Spleen (tissue), 11 donors: ENCODE measurements at regions not wholly inside any gene's neighbourhood (a gene's known extent, or its start where the extent isn't known, plus 50 kb on each side); places are given as distances from the start of the nearest gene placed in this dataset.

ENCODE experiments used
- DNase-seq: peaks from one replicate; pipeline ENCODE4 v3.0.0-alpha.2; 2020
- H3K27ac ChIP-seq, 8 donors: fragments of 200-600 bp; sonication (generic) in 7 of 8; 1 replicate in 4 of 8; 2 replicates in 4 of 8; pipeline versions ENCODE4 v1.5.0 to v1.8.0; 2016 to 2021; ENCODE audit warnings: inconsistent platforms in 4 of 8, mild to moderate bottlenecking in 4 of 8, moderate library complexity in 1 of 8
- H3K27me3 ChIP-seq, 7 donors: fragments of 200-600 bp; sonication (generic) in 6 of 7; replicated peaks in 1 of 7; 1 replicate in 4 of 7; 2 replicates in 3 of 7; pipeline versions ENCODE4 v1.5.0 to v1.8.0; 2016 to 2021; ENCODE audit warnings: inconsistent platforms in 3 of 7, mild to moderate bottlenecking in 1 of 7
- H3K36me3 ChIP-seq, 6 donors: fragments of 200-600 bp; sonication (generic) in 5 of 6; 1 replicate in 4 of 6; 2 replicates in 2 of 6; pipeline versions ENCODE4 v1.5.0 to v1.8.0; 2016 to 2021; ENCODE audit warnings: inconsistent platforms in 2 of 6
- H3K4me1 ChIP-seq, 6 donors: fragments of 200-600 bp; sonication (generic) in 5 of 6; 1 replicate in 3 of 6; 2 replicates in 3 of 6; pipeline versions ENCODE4 v1.5.0 to v1.8.0; 2016 to 2021; ENCODE audit warnings: inconsistent platforms in 3 of 6
- H3K4me3 ChIP-seq, 8 donors: fragments of 200-600 bp; sonication (generic) in 7 of 8; 1 replicate in 4 of 8; 2 replicates in 4 of 8; pipeline versions ENCODE4 v1.5.0 to v1.8.0; 2016 to 2021; ENCODE audit warnings: inconsistent platforms in 4 of 8, mild to moderate bottlenecking in 4 of 8, moderate library complexity in 2 of 8
- H3K9me3 ChIP-seq, 8 donors: fragments of 200-600 bp; sonication (generic) in 7 of 8; 1 replicate in 4 of 8; 2 replicates in 4 of 8; pipeline versions ENCODE4 v1.5.0 to v1.8.0; 2016 to 2021; ENCODE audit warnings: inconsistent platforms in 4 of 8
- POLR2A ChIP-seq, 3 donors: fragments of 450-650 bp; IDR thresholded peaks; one replicate each; pipeline ENCODE4 v1.5.1; 2017; ENCODE audit warnings: antibody characterized with exemption in 3 of 3, mild to moderate bottlenecking in 1 of 3
- POLR2AphosphoS5 ChIP-seq, 3 donors: sonication (generic); formaldehyde crosslinking; IDR thresholded peaks; one replicate each; pipeline ENCODE4 v1.5.1; 2017; ENCODE audit warnings: antibody characterized with exemption in 3 of 3
- WGBS, 5 donors: extraction: QIAGEN DNeasy Blood & Tissue Kit in 3 of 5; methylation state at CpG; one replicate each; pipeline versions ENCODE4 v1.1.5 to v1.1.7; 2013 to 2018; 5-methylcytosine and 5-hydroxymethylcytosine counted together
- intact Hi-C: fragments of 100-400 bp; cut with DNase I; formaldehyde crosslinking; loops from one replicate; pipeline ENCODE4 v1.15.0; 2023; ENCODE audit warnings: low total_unique reads
- TF ChIP-seq, protein P1 (sequence below), 11 experiments: fragments of 200-600 bp in 7 of 11; fragments of 450-650 bp in 4 of 11; sonication (generic) in 4 of 11; IDR thresholded peaks in 8 of 11; conservative IDR thresholded peaks in 3 of 11; 1 replicate in 7 of 11; 2 replicates in 4 of 11; pipeline versions ENCODE4 v1.4.0 to v1.8.0; 2016 to 2021; ENCODE audit warnings: antibody characterized with exemption in 11 of 11, inconsistent platforms in 4 of 11, mild to moderate bottlenecking in 1 of 11
- donor health status: healthy with polysubstance abuse.
- donor health status: DM: no; HTN: no; CAD: no; lungs with moderate emphysema.
- donor health status: DM: no; HTN: no; CAD: no.
- donor health status: Bipolar disorder and iron deficiency.
- donor health status: healthy.
- donor health status: DM: no; HTN: no; CAD: no.
- donor health status: DM: yes; HTN: yes; CAD: no.

DNA sequence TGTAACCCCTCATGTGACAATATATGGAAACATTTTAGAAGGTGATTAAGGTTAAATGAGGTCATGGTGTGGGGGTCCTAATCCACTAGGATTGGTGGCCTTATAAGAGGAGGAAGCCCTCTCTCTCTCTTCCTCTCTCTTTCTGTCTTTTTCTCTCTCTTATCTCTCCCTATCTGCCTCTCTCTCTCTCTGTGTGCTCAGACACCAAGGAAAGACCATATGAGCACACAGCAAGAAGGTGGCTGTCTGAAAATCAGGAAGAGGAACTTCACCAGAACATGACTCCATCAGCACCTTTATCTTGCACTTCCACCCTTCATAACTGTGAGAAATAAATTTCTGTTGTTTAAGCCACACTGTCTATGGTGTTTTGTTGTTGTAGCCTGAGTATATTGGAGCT is 1472.2 kb downstream of the PCDH7 start:
- intact Hi-C loops, result no loop called here
- Histone ChIP-seq H3K9me3 (peaks cover 0 to 15% (median 12%) of the 10 kb centered on the region in 8 donors), H3K4me3 (no peak overlapping the region), H3K27me3 (no peaks in the 10 kb centered on the region), H3K36me3 (no peaks in the 10 kb centered on the region), H3K4me1 (no peaks in the 10 kb centered on the region), H3K27ac (no peak overlapping the region)
- TF ChIP-seq POLR2AphosphoS5 (IDR thresholded peaks at IDR 0.05) (no peak), POLR2A (IDR thresholded peaks at IDR 0.05) (no peak)
- TF ChIP-seq, protein P1, sequence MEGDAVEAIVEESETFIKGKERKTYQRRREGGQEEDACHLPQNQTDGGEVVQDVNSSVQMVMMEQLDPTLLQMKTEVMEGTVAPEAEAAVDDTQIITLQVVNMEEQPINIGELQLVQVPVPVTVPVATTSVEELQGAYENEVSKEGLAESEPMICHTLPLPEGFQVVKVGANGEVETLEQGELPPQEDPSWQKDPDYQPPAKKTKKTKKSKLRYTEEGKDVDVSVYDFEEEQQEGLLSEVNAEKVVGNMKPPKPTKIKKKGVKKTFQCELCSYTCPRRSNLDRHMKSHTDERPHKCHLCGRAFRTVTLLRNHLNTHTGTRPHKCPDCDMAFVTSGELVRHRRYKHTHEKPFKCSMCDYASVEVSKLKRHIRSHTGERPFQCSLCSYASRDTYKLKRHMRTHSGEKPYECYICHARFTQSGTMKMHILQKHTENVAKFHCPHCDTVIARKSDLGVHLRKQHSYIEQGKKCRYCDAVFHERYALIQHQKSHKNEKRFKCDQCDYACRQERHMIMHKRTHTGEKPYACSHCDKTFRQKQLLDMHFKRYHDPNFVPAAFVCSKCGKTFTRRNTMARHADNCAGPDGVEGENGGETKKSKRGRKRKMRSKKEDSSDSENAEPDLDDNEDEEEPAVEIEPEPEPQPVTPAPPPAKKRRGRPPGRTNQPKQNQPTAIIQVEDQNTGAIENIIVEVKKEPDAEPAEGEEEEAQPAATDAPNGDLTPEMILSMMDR (IDR thresholded peaks at IDR 0.05 in 8 of 11, conservative IDR thresholded peaks at IDR 0.05 in 3 of 11), result no peak
- no peak for DNase-seq

DNA sequence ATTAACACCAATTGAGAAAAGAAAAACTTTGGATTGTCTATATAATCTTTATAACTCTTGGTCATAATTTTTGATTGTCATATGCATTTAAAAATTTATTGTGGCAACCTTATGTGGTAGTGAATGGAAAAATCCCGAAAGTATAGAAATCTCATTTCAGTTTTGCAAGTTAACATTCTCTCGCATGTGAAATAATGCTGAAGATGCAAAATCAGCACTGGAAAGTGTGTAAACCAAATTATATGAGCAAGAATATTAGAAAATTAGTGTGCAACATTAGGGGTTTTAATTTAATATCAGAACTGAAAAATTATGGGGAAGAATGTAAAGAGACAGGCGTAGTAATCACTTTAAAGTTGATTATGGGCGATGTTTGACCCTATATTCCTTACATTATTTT is 1472.8 kb downstream of the PCDH7 start:
- TF ChIP-seq POLR2A (IDR thresholded peaks at IDR 0.05), result no peak
- TF ChIP-seq, protein P1 (IDR thresholded peaks at IDR 0.05 in 8 of 11, conservative IDR thresholded peaks at IDR 0.05 in 3 of 11), result no peak
- TF ChIP-seq POLR2AphosphoS5 (IDR thresholded peaks at IDR 0.05), result no peak
- intact Hi-C loops, result no loop called here
- WGBS, 5 donors, result 83 to 91% (median 84%) methylated on average over 4 of the region's 4 CpGs
- no peak overlapping the region for H3K4me3 ChIP-seq
- H3K36me3 ChIP-seq, result no peaks in the 10 kb centered on the region
- H3K27me3 ChIP-seq, result no peaks in the 10 kb centered on the region
- no peaks in the 10 kb centered on the region for H3K4me1 ChIP-seq
- H3K27ac ChIP-seq, result no peak overlapping the region
- peaks cover 0 to 15% (median 12%) of the 10 kb centered on the region in 8 donors for H3K9me3 ChIP-seq
- no peak for DNase-seq

DNA sequence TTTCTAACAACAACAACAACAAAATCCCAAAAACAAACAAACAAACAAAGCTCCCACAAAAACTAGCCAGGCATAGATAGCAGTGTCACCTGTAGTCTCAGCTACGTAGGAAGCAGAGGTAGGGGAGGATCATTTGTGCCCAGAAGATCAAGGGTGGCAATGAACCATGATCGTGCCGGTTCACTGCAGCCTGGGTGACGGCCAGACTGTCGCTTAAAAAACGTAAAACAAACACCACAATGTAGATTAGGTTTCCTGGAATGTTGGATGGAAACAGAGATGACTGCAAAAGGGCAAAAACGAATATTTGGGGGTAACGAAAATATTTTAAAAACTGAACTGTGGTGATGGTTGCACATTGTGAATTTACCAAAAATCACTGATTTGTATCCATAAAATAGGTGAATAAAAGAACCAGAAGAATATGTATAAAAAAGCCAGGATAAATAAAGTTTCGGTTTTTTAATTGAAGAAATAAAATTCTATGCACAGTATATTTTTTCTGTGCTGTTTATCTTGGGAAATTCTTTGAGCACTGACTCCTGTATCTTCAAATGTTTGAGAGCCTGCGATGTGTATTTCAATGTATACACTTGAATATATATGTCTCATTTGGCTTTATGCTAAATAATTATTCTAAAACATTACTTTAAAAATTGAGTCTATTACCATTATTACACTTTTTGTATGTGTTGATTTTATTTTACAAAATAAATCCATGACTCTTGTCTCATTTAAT is 1477.0 kb downstream of the PCDH7 start:
- H3K4me1 ChIP-seq, result no peaks in the 10 kb centered on the region
- TF ChIP-seq POLR2AphosphoS5 (IDR thresholded peaks at IDR 0.05), result no peak
- no peak for TF ChIP-seq POLR2A (IDR thresholded peaks at IDR 0.05)
- TF ChIP-seq, protein P1 (IDR thresholded peaks at IDR 0.05 in 8 of 11, conservative IDR thresholded peaks at IDR 0.05 in 3 of 11), result no peak
- no peak overlapping the region for H3K4me3 ChIP-seq
- no peaks in the 10 kb centered on the region for H3K36me3 ChIP-seq
- intact Hi-C loops, result no loop called here
- no peaks in the 10 kb centered on the region for H3K27me3 ChIP-seq
- 77 to 84% (median 81%) methylated on average over 10 of the region's 10 CpGs for WGBS, 5 donors
- no peak for DNase-seq
- H3K9me3 ChIP-seq, result peaks cover 0 to 6% (median 0%) of the 10 kb centered on the region in 8 donors
- H3K27ac ChIP-seq, result no peak overlapping the region

DNA sequence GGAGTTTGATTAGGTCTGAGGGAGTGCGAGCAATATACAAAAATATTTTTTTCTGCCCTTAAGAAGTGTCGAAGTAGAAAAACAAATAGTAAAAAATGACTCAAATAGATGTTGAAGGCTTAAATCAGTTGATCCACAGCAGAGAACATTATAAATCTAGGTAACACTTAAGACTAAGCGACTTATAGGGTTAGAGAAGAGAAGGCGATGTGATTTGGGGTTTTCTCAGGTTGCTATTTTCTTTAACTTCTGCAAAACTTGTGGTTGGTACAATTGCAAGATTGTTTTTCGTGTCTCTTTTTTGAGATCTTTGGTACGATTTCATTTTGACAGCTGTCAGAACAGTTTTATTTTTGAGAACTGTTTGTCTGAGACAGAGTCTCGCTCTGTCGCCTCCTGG is 1479.5 kb downstream of the PCDH7 start:
- H3K9me3 ChIP-seq, result peaks cover 0 to 14% (median 3%) of the 10 kb centered on the region in 8 donors
- no peak for DNase-seq
- H3K36me3 ChIP-seq, result no peaks in the 10 kb centered on the region
- no peaks in the 10 kb centered on the region for H3K4me1 ChIP-seq
- 67 to 85% (median 82%) methylated on average over 8 of the region's 8 CpGs for WGBS, 5 donors
- H3K27ac ChIP-seq, result no peak overlapping the region
- intact Hi-C loops, result no loop called here
- TF ChIP-seq POLR2AphosphoS5 (IDR thresholded peaks at IDR 0.05) (no peak), POLR2A (IDR thresholded peaks at IDR 0.05) (no peak)
- TF ChIP-seq, protein P1 (IDR thresholded peaks at IDR 0.05 in 8 of 11, conservative IDR thresholded peaks at IDR 0.05 in 3 of 11), result no peak
- H3K4me3 ChIP-seq, result no peak overlapping the region
- H3K27me3 ChIP-seq, result no peaks in the 10 kb centered on the region
